HG02798 (cell line): ENCODE measurements at regions not wholly inside any gene's neighbourhood (a gene's known extent, or its start where the extent isn't known, plus 50 kb on each side); places are given as distances from the start of the nearest gene placed in this dataset.

Source experiments
- ATAC-seq: cut with Tn5 transposase; IDR thresholded peaks from one replicate; pipeline ENCODE4 v1.9.1; 2021; ENCODE audit warnings: mild to moderate bottlenecking; ENCODE audit not compliant: unreplicated experiment, poor library complexity

- ATAC-seq, result no peak
Measured at GRCh38 chr3:176505878-176506621, 691.2 kb downstream of the TBL1XR1 start.

GRCh38 chr3:176491084-176491483 is 706.2 kb downstream of the TBL1XR1 start:
- ATAC-seq, result no peak

- ATAC-seq, result peak; percentile 68
Measured at GRCh38 chr3:176490357-176490756, 706.9 kb downstream of the TBL1XR1 start.

GRCh38 chr3:176479248-176479647 is 718.0 kb downstream of the TBL1XR1 start:
- no peak for ATAC-seq

- ATAC-seq, result no peak
Measured at GRCh38 chr3:176469694-176470205, 727.5 kb downstream of the TBL1XR1 start.

GRCh38 chr3:176463610-176464009 is 733.7 kb downstream of the TBL1XR1 start:
- no peak for ATAC-seq

- ATAC-seq, result no peak
Measured at GRCh38 chr3:176447369-176447768, 749.9 kb downstream of the TBL1XR1 start.

- ATAC-seq, result no peak
Measured at GRCh38 chr3:176442326-176442725, 755.0 kb downstream of the TBL1XR1 start.

GRCh38 chr3:176439729-176440128 is 757.6 kb downstream of the TBL1XR1 start:
- ATAC-seq, result no peak

GRCh38 chr3:176431991-176432390 is 765.3 kb downstream of the TBL1XR1 start:
- no peak for ATAC-seq

GRCh38 chr3:176431038-176431418 is 766.3 kb downstream of the TBL1XR1 start:
- ATAC-seq, result no peak

GRCh38 chr3:176430244-176431037 is 766.8 kb downstream of the TBL1XR1 start:
- no peak for ATAC-seq

GRCh38 chr3:176428552-176428951 is 768.7 kb downstream of the TBL1XR1 start:
- no peak for ATAC-seq

GRCh38 chr3:176426371-176426770 is 770.9 kb downstream of the TBL1XR1 start:
- ATAC-seq, result no peak

- ATAC-seq, result no peak
Measured at GRCh38 chr3:176416870-176417269, 780.4 kb downstream of the TBL1XR1 start.

GRCh38 chr3:176415661-176416295 is 781.5 kb downstream of the TBL1XR1 start:
- no peak for ATAC-seq

GRCh38 chr3:176412771-176413170 is 784.5 kb downstream of the TBL1XR1 start:
- no peak for ATAC-seq

GRCh38 chr3:176403531-176403930 is 793.8 kb downstream of the TBL1XR1 start:
- no peak for ATAC-seq

- ATAC-seq, result no peak
Measured at GRCh38 chr3:176401211-176401610, 796.1 kb downstream of the TBL1XR1 start.

- ATAC-seq, result no peak
Measured at GRCh38 chr3:176399193-176399592, 798.1 kb downstream of the TBL1XR1 start.

- ATAC-seq, result no peak
Measured at GRCh38 chr3:176395240-176395639, 802.0 kb downstream of the TBL1XR1 start.
